Hepatocyte (in vitro differentiated cells): ENCODE measurements at regions not wholly inside any gene's neighbourhood (a gene's known extent, or its start where the extent isn't known, plus 50 kb on each side); places are given as distances from the start of the nearest gene placed in this dataset.

Experiments
- EZH2 ChIP-seq: fragments of 200-600 bp; sonication (generic); IDR thresholded peaks from 2 replicates; pipeline ENCODE4 v1.6.1; 2016; ENCODE audit warnings: antibody characterized with exemption, mild to moderate bottlenecking, borderline replicate concordance
- EZH2phosphoT487 ChIP-seq: fragments of 200-600 bp; sonication (generic); IDR thresholded peaks from one replicate; pipeline ENCODE4 v1.6.1; 2018; ENCODE audit warnings: antibody characterized with exemption, mild to moderate bottlenecking, low read depth, moderate library complexity; ENCODE audit not compliant: unreplicated experiment, severe bottlenecking
- TF ChIP-seq, protein P1 (sequence below): fragments of 200-600 bp; sonication (generic); IDR thresholded peaks from 2 replicates; pipeline ENCODE4 v1.5.1; 2016; ENCODE audit warnings: antibody characterized with exemption, mild to moderate bottlenecking; ENCODE audit not compliant: poor library complexity

DNA sequence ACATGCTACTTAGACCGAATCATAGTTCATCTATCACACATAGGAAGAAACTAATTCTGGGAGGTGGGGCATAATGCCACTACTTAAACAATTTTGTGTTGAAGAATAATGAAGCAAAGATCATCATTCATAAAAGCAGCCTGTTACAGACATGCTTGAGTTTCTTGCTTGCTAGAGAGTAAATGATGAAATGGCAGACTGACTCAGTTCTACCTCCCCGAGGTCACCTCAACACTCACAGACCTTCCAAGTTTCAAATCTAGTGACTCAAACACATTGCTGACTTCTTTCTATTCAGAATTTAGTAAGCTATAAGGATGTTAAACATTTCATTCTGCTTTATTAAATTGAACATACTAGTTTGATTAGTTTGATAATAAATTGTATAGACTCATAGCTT is 636.5 kb upstream of the FRG1 start:
- TF ChIP-seq, protein P1, sequence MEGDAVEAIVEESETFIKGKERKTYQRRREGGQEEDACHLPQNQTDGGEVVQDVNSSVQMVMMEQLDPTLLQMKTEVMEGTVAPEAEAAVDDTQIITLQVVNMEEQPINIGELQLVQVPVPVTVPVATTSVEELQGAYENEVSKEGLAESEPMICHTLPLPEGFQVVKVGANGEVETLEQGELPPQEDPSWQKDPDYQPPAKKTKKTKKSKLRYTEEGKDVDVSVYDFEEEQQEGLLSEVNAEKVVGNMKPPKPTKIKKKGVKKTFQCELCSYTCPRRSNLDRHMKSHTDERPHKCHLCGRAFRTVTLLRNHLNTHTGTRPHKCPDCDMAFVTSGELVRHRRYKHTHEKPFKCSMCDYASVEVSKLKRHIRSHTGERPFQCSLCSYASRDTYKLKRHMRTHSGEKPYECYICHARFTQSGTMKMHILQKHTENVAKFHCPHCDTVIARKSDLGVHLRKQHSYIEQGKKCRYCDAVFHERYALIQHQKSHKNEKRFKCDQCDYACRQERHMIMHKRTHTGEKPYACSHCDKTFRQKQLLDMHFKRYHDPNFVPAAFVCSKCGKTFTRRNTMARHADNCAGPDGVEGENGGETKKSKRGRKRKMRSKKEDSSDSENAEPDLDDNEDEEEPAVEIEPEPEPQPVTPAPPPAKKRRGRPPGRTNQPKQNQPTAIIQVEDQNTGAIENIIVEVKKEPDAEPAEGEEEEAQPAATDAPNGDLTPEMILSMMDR = no peak
- TF ChIP-seq EZH2 (no peak), EZH2phosphoT487 (no peak)
